Thymus (tissue), 11 donors: ENCODE measurements at regions not wholly inside any gene's neighbourhood (a gene's known extent, or its start where the extent isn't known, plus 50 kb on each side); places are given as distances from the start of the nearest gene placed in this dataset.

Experiments
- DNase-seq, 9 donors: peaks; one replicate each; pipeline ENCODE4 v3.0.0-alpha.2; 2013; ENCODE audit warnings: low spot score in 9 of 9, low read depth in 6 of 9, missing footprints in 1 of 9
- H3K27ac ChIP-seq, 2 donors: one replicate each; pipeline ENCODE4 v1.5.1; 2013; ENCODE audit warnings: control low read depth in 1 of 2, low read depth in 1 of 2, low read length in 1 of 2, mild to moderate bottlenecking in 1 of 2, moderate library complexity in 1 of 2
- H3K27me3 ChIP-seq, 2 donors: one replicate each; pipeline ENCODE4 v1.5.1; 2013; ENCODE audit warnings: low read length in 1 of 2; ENCODE audit not compliant: control insufficient read depth in 2 of 2, insufficient read depth in 1 of 2
- H3K36me3 ChIP-seq, 2 donors: one replicate each; pipeline ENCODE4 v1.5.1; 2013; ENCODE audit warnings: low read length in 1 of 2, mild to moderate bottlenecking in 1 of 2, moderate library complexity in 1 of 2; ENCODE audit not compliant: control insufficient read depth in 2 of 2, insufficient read depth in 2 of 2
- H3K4me1 ChIP-seq, 2 donors: one replicate each; pipeline ENCODE4 v1.5.1; 2013; ENCODE audit warnings: low read length in 2 of 2; ENCODE audit not compliant: control insufficient read depth in 2 of 2, insufficient read depth in 2 of 2
- H3K4me3 ChIP-seq, 2 donors: one replicate each; pipeline ENCODE4 v1.5.1; 2013; ENCODE audit warnings: low read length in 2 of 2, control low read depth in 1 of 2, mild to moderate bottlenecking in 1 of 2
- H3K9me3 ChIP-seq, 2 donors: one replicate each; pipeline ENCODE4 v1.5.1; 2013; ENCODE audit warnings: low read length in 1 of 2, mild to moderate bottlenecking in 1 of 2; ENCODE audit not compliant: control insufficient read depth in 2 of 2, insufficient read depth in 1 of 2
- WGBS: extraction: QIAGEN DNeasy Blood & Tissue Kit; methylation state at CpG from one replicate; pipeline ENCODE4 v1.1.7; 2013; 5-methylcytosine and 5-hydroxymethylcytosine counted together
- donor health status: healthy.

GRCh38 chr5:32842813-32843530 is 131.9 kb downstream of the NPR3 start:
- Histone ChIP-seq H3K9me3 (no peaks in the 10 kb centered on the region), H3K27me3 (no peaks in the 10 kb centered on the region), H3K4me3 (no peak overlapping the region), H3K4me1 (peaks cover 0 to 4% of the 10 kb centered on the region in 2 donors), H3K36me3 (no peaks in the 10 kb centered on the region), H3K27ac (no peak overlapping the region)
- DNase-seq = peak in 1 of 9 donors; percentile 6
- WGBS = 7% methylated on average over 8 of the region's 8 CpGs

- no peak overlapping the region for H3K27ac ChIP-seq
- no peaks in the 10 kb centered on the region for H3K9me3 ChIP-seq
- DNase-seq = no peak
- no peaks in the 10 kb centered on the region for H3K27me3 ChIP-seq
- peaks cover 0 to 4% of the 10 kb centered on the region in 2 donors for H3K4me1 ChIP-seq
- H3K4me3 ChIP-seq = no peak overlapping the region
- WGBS = 77% methylated on average over 3 of the region's 3 CpGs
- H3K36me3 ChIP-seq = no peaks in the 10 kb centered on the region
Observed at GRCh38 chr5:32843531-32843895, 132.4 kb downstream of the NPR3 start.

DNA sequence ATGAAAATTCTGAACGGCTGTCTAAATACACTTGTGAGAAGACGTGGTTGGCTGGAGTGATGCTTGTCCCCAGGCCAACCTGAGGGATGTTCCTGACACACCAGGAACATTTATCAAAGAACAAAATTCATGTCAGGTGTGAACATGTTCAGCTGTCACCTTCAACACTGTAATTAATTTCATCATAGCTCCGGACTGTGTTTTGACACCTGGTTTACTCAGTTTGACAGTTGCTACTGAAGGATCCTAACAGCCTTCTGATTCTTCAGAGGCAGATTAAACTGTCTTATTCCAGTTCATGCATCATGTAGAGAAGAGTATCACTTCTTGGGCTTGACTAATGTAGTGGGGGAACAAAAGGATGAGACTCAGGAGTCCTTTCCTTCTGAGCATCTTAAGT is 134.1 kb downstream of the NPR3 start:
- WGBS = 93% methylated on average over 3 of the region's 3 CpGs
- DNase-seq = peak in 1 of 9 donors; percentile 6
- H3K36me3 ChIP-seq = no peaks in the 10 kb centered on the region
- no peaks in the 10 kb centered on the region for H3K9me3 ChIP-seq
- no peak overlapping the region for H3K4me3 ChIP-seq
- no peak overlapping the region for H3K27ac ChIP-seq
- H3K4me1 ChIP-seq = peaks cover 0 to 4% of the 10 kb centered on the region in 2 donors
- H3K27me3 ChIP-seq = no peaks in the 10 kb centered on the region

GRCh38 chr5:32848120-32848519 is 137.0 kb downstream of the NPR3 start:
- Histone ChIP-seq H3K36me3 (no peaks in the 10 kb centered on the region), H3K27ac (no peak overlapping the region), H3K27me3 (no peaks in the 10 kb centered on the region), H3K9me3 (no peaks in the 10 kb centered on the region), H3K4me3 (no peak overlapping the region), H3K4me1 (peaks cover 0 to 5% of the 10 kb centered on the region in 2 donors)
- DNase-seq = no peak

DNA sequence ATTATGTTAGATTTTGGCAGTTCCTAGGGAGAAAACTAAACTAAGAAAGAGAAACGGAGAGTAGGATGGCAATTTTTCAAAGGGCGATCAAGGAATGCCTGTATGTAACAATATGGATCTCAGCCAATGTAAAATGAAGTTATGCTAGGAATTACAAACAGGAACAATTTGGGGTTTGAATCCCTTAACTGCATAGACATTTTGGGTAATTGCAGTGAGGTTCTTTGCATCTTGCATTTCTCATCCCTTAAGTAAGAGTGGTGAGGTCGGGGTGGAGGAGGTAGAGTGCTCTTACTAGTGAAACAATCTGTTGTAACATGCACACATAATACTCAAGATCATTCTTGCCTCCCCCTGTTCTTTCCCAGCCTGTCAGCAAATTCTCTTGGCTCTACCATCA is 137.6 kb downstream of the NPR3 start:
- H3K36me3 ChIP-seq = no peaks in the 10 kb centered on the region
- no peaks in the 10 kb centered on the region for H3K9me3 ChIP-seq
- H3K27me3 ChIP-seq = no peaks in the 10 kb centered on the region
- no peak overlapping the region for H3K4me3 ChIP-seq
- H3K4me1 ChIP-seq = peaks cover 0 to 2% of the 10 kb centered on the region in 2 donors
- H3K27ac ChIP-seq = no peak overlapping the region
- WGBS = 96% methylated on average over 3 of the region's 3 CpGs
- DNase-seq = no peak

- Histone ChIP-seq H3K36me3 (no peaks in the 10 kb centered on the region), H3K4me3 (no peak overlapping the region), H3K4me1 (peaks cover 0 to 2% of the 10 kb centered on the region in 2 donors), H3K27ac (no peak overlapping the region), H3K27me3 (no peaks in the 10 kb centered on the region), H3K9me3 (no peaks in the 10 kb centered on the region)
- 97% methylated on average over 5 of the region's 5 CpGs for WGBS
- DNase-seq = no peak
Observed at GRCh38 chr5:32850817-32851496, 139.8 kb downstream of the NPR3 start.

DNA sequence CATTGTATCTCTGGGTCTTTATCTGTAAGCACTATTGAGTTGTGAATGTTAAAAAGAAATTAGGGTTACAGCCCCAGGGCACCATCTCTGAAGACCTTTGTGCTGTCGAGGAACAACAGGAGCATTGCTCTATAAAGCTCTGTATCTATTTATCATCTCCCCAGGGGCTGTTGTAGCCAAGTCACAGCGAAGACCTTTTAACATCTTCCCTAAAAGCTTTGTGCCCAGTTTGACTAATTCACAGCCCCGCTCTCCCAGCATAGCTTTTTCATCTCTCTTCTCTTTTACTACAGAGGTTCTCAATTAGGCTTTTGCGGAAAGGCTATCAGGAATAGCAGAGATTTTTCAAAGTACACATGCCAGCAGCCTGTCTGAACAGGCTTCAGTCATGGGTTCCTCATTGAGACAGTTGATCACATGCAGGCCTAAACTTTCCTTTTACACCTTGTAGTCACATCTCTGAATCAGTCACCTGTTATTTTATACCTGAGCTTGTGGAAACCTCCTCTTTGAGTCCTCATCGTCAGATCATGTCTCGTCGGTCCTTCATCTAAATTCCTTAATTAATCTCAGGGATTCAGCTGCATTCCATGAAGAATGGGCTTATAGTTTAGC is 140.5 kb downstream of the NPR3 start:
- DNase-seq = no peak
- no peak overlapping the region for H3K27ac ChIP-seq
- WGBS = 92% methylated on average over 7 of the region's 7 CpGs

DNA sequence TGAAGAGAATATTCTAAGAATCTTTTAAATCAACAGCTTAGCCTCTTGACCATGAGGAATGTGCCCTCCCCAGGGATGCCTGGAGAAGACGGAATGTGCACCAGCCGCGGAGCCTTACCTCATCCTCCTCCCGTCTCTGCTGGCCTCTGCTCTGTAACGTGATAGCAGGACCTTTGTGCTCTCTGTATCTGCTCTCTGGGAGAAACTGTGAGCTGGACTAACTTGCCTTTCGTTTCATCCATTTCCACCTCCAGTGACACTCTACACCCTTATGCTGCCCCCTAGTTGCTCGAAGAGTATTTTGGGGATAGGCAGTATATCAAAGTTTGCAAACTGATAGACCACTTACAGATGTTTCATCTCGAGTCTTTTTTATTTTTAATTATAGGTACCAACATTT is 141.4 kb downstream of the NPR3 start:
- Histone ChIP-seq H3K27ac (no peak overlapping the region), H3K36me3 (no peaks in the 10 kb centered on the region), H3K4me1 (peaks cover 0 to 2% of the 10 kb centered on the region in 2 donors), H3K4me3 (no peak overlapping the region), H3K9me3 (no peaks in the 10 kb centered on the region), H3K27me3 (no peaks in the 10 kb centered on the region)
- no peak for DNase-seq
- 33% methylated on average over 8 of the region's 8 CpGs for WGBS

More for the DNA sequence above, 140.5 kb downstream of the NPR3 start:
- Histone ChIP-seq H3K4me1 (peaks cover 0 to 2% of the 10 kb centered on the region in 2 donors), H3K4me3 (no peak overlapping the region), H3K27me3 (no peaks in the 10 kb centered on the region), H3K9me3 (no peaks in the 10 kb centered on the region), H3K36me3 (no peaks in the 10 kb centered on the region)

DNA sequence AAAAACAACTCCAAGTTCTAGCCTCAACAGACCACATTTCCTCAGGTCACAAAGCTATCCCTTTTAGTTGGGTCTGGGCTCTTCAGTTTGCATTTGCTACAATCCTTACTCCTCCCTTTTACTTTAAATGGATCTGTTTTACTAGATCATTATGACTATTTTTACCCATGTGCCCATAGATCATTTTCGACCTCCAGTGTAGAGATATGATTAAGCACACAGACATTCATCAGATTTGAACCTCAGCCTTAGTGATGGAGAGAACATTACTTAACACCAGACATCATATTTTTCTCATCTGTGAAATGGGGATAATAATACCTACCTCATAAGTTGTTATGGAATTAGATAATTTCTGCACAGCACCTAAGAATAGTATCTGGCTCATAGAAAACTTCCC is 141.9 kb downstream of the NPR3 start:
- H3K27me3 ChIP-seq = no peaks in the 10 kb centered on the region
- no peaks in the 10 kb centered on the region for H3K36me3 ChIP-seq
- H3K9me3 ChIP-seq = no peaks in the 10 kb centered on the region
- no peak for DNase-seq
- H3K27ac ChIP-seq = no peak overlapping the region
- no peak overlapping the region for H3K4me3 ChIP-seq
- H3K4me1 ChIP-seq = peaks cover 0 to 2% of the 10 kb centered on the region in 2 donors
- WGBS = 77% methylated on average over 1 of the region's 1 CpG
